SK-N-MC (cell line): ENCODE measurements at regions not wholly inside any gene's neighbourhood (a gene's known extent, or its start where the extent isn't known, plus 50 kb on each side); places are given as distances from the start of the nearest gene placed in this dataset.

Experiments used
- DNase-seq: peaks from one replicate; pipeline ENCODE4 v3.0.0-alpha.2; 2011; ENCODE audit warnings: low read depth, low spot score
- H3K27ac ChIP-seq: fragments of 200-600 bp; sonication (generic); 2 replicates; pipeline ENCODE4 v1.5.1; 2016; ENCODE audit warnings: mixed run types
- H3K36me3 ChIP-seq: fragments of 200-600 bp; sonication (generic); 2 replicates; pipeline ENCODE4 v1.6.1; 2017; ENCODE audit warnings: antibody characterized with exemption, low read length, mixed read lengths; ENCODE audit not compliant: insufficient read depth
- H3K4me3 ChIP-seq: fragments of 200-600 bp; sonication (generic); 2 replicates; pipeline ENCODE4 v1.5.1; 2016
- H3K9ac ChIP-seq: fragments of 200-600 bp; sonication (generic); 2 replicates; pipeline ENCODE4 v1.8.0; 2017; ENCODE audit warnings: mixed run types, mixed read lengths; ENCODE audit not compliant: insufficient read length
- H3K9me3 ChIP-seq: fragments of 200-600 bp; sonication (generic); 2 replicates; pipeline ENCODE4 v1.6.1; 2017; ENCODE audit warnings: low read depth, mild to moderate bottlenecking, antibody characterized with exemption, low read length, moderate library complexity, mixed read lengths
- EZH2 ChIP-seq: fragments of 200-600 bp; sonication (generic); IDR thresholded peaks from one replicate; pipeline ENCODE4 v1.6.1; 2017; ENCODE audit warnings: antibody characterized with exemption
- FOXP2 ChIP-seq: optimal IDR thresholded peaks from 2 replicates; pipeline ENCODE3; 2011; ENCODE audit warnings: mild to moderate bottlenecking, moderate library complexity; ENCODE audit not compliant: insufficient read depth; ENCODE audit errors: extremely low read length, control extremely low read depth
- POLR2AphosphoS5 ChIP-seq: IDR thresholded peaks from 2 replicates; pipeline ENCODE4 v1.6.1; 2012; ENCODE audit warnings: mild to moderate bottlenecking, low read depth, low read length, borderline replicate concordance

GRCh38 chr3:164467007-164467406, 611.3 kb downstream of the SI start:
- H3K9me3 ChIP-seq = peaks cover 6% of the 10 kb centered on the region; the same call in 1 of the 2 replicates
- no peaks in the 10 kb centered on the region for H3K36me3 ChIP-seq
- no peak overlapping the region for H3K27ac ChIP-seq
- no peak for TF ChIP-seq POLR2AphosphoS5
- no peak for TF ChIP-seq FOXP2
- TF ChIP-seq EZH2 = no peak
- DNase-seq = no peak
- no peak overlapping the region for H3K9ac ChIP-seq
- H3K4me3 ChIP-seq = no peak overlapping the region

GRCh38 chr3:164465172-164465571, 613.1 kb downstream of the SI start:
- no peak for TF ChIP-seq EZH2
- TF ChIP-seq POLR2AphosphoS5 = no peak
- no peak for TF ChIP-seq FOXP2
- Histone ChIP-seq H3K4me3 (no peak overlapping the region), H3K27ac (no peak overlapping the region), H3K9me3 (peaks cover 6% of the 10 kb centered on the region; the same call in 1 of the 2 replicates), H3K36me3 (no peaks in the 10 kb centered on the region), H3K9ac (no peak overlapping the region)
- DNase-seq = no peak

DNA sequence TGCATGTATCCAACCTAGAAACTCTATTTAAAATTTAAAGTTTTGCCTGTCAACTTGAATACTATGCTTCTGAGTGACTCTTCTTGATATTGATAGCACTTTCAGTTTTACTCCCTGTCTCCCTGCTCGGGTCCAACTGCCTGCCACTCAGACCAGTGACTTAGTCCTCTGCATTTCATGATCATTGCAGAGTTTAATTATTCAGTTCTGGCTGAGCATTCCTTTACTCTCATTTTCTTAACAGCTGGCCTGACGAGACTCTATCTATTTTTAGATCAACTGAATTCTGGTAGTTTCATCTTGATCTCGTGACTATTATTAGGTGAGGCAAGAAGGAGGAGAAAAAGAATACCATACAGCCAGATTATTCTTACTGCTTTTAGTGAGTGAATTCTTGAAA, 617.4 kb downstream of the SI start:
- Histone ChIP-seq H3K36me3 (no peaks in the 10 kb centered on the region), H3K27ac (no peak overlapping the region), H3K9ac (no peak overlapping the region), H3K4me3 (no peak overlapping the region), H3K9me3 (no peaks in the 10 kb centered on the region)
- no peak for TF ChIP-seq FOXP2
- TF ChIP-seq POLR2AphosphoS5 = no peak
- TF ChIP-seq EZH2 = no peak
- no peak for DNase-seq

GRCh38 chr3:164459521-164460151, 618.7 kb downstream of the SI start:
- no peak overlapping the region for H3K9ac ChIP-seq
- no peak for TF ChIP-seq FOXP2
- no peak for TF ChIP-seq POLR2AphosphoS5
- no peak for TF ChIP-seq EZH2
- H3K27ac ChIP-seq = no peak overlapping the region
- no peaks in the 10 kb centered on the region for H3K36me3 ChIP-seq
- no peaks in the 10 kb centered on the region for H3K9me3 ChIP-seq
- no peak for DNase-seq
- H3K4me3 ChIP-seq = no peak overlapping the region

DNA sequence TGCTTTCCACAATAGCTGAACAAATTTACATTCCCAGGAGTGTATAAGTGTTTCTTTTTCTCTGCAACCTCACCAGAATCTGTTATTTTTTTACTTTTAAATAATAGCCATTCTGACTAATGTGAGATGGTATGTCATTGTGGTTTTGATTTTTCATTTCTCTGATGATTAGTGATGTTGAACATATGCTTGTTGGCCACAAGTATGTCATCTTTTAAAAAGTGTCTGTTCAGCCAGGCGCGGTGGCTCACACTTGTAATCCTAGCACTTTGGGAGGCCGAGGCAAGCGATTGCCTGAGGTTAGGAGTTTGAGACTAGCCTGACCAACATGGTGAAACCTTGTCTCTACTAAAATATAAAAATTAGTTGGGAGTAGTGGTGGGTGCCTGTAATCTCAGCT, 619.3 kb downstream of the SI start:
- H3K4me3 ChIP-seq = no peak overlapping the region
- TF ChIP-seq POLR2AphosphoS5 (no peak), EZH2 (no peak), FOXP2 (no peak)
- H3K9me3 ChIP-seq = no peaks in the 10 kb centered on the region
- H3K9ac ChIP-seq = no peak overlapping the region
- no peak overlapping the region for H3K27ac ChIP-seq
- DNase-seq = no peak
- H3K36me3 ChIP-seq = no peaks in the 10 kb centered on the region

GRCh38 chr3:164453714-164454113, 624.6 kb downstream of the SI start:
- DNase-seq = no peak
- Histone ChIP-seq H3K9ac (no peak overlapping the region), H3K27ac (no peak overlapping the region), H3K36me3 (no peaks in the 10 kb centered on the region), H3K4me3 (no peak overlapping the region), H3K9me3 (peaks cover 3% of the 10 kb centered on the region; the same call in 1 of the 2 replicates)
- no peak for TF ChIP-seq FOXP2
- TF ChIP-seq EZH2 = no peak
- TF ChIP-seq POLR2AphosphoS5 = no peak

- Histone ChIP-seq H3K27ac (no peak overlapping the region), H3K36me3 (no peaks in the 10 kb centered on the region), H3K9ac (no peak overlapping the region), H3K4me3 (no peak overlapping the region), H3K9me3 (peaks cover 3% of the 10 kb centered on the region; the same call in 1 of the 2 replicates)
- DNase-seq = no peak
- TF ChIP-seq EZH2 = no peak
- no peak for TF ChIP-seq POLR2AphosphoS5
- no peak for TF ChIP-seq FOXP2
Observed at GRCh38 chr3:164452707-164453106, 625.6 kb downstream of the SI start.

DNA sequence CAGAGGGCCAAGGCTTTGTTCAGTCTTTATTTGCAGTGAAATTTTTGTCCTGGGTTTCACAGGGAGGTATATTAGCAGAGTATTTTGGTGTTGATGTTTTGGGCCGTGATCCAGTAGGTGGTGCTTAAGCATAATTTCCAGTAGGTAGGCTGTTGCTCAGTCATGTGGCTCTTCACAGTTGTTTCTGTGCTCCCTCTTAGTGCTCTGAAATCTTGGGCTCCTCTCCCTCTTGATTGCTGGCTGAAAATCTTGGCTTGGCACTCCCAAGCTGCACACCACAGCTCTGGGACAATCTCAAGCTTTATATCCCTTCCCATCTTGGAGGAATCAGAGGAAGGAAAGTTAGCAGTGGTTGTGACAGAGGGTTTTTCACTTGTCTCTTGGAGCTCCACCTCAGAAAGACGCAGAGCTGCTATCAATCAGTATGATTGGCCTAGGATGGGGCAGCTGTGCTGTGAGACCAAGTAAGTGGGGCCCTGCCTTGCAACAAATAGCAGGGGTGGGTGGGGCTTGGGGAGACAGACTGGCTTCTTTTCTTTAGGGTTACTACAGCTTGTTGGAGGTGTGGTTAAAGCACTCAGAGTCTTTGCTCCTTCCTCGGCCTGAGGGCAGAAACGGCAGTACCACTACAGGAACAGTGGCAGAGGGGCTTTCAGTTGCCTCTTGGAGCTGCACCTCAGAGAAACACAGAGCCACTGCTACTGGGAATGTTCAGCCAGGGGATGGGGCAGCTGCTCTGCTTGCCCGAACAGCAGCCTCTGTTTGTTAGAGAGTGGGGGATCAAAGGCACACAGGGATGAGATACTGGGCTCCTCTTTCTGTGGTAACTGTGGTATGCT, 627.0 kb downstream of the SI start:
- DNase-seq = no peak
- Histone ChIP-seq H3K27ac (no peak overlapping the region), H3K9ac (no peak overlapping the region), H3K4me3 (no peak overlapping the region), H3K36me3 (no peaks in the 10 kb centered on the region), H3K9me3 (peaks cover 3% of the 10 kb centered on the region; the same call in 1 of the 2 replicates)
- no peak for TF ChIP-seq POLR2AphosphoS5

DNA sequence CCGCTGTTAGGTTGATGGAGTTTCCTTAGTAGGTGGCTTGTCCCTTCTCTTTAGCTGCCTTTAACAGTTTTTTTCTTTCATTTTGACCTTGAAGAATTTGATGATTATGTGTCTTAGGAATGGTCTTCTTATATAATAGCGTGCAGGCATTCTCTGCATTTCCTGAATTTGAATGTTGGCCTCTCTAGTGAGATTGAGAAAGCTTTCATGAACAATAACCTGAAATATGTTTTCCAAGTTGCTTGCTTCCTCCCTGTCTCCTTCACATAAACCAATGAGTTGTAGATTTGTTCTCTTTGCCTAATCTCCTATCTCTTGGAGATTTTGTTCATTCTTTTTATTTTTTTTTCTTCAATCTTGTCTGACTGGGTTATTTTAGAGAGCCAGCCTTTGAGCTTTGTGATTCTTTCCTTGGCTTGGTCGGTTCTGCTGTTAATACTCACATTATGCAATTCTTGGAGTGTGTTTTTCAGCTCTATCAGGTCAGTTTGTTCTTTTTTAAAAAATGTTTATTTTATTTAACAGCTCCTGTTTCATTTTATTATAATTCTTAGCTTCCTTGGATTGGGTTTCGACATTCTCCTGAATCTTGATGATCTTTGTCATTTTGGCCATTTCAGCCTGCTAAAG, 627.9 kb downstream of the SI start:
- no peak overlapping the region for H3K4me3 ChIP-seq
- no peak overlapping the region for H3K27ac ChIP-seq
- H3K9ac ChIP-seq = no peak overlapping the region
- TF ChIP-seq POLR2AphosphoS5 (no peak), EZH2 (no peak), FOXP2 (no peak)
- H3K9me3 ChIP-seq = peaks cover 3% of the 10 kb centered on the region; the same call in 1 of the 2 replicates
- H3K36me3 ChIP-seq = no peaks in the 10 kb centered on the region
- no peak for DNase-seq
